GM21515 (cell line): ENCODE measurements at regions not wholly inside any gene's neighbourhood (a gene's known extent, or its start where the extent isn't known, plus 50 kb on each side); places are given as distances from the start of the nearest gene placed in this dataset.
"Not testable (repeated sequence)": the region's sequence is repeated elsewhere in the genome, so short reads cannot be mapped to it uniquely, and the experiment has no call there.

ENCODE experiments used
- ATAC-seq: cut with Tn5 transposase; IDR thresholded peaks from one replicate; pipeline ENCODE4 v1.9.1; 2021; ENCODE audit not compliant: unreplicated experiment

DNA sequence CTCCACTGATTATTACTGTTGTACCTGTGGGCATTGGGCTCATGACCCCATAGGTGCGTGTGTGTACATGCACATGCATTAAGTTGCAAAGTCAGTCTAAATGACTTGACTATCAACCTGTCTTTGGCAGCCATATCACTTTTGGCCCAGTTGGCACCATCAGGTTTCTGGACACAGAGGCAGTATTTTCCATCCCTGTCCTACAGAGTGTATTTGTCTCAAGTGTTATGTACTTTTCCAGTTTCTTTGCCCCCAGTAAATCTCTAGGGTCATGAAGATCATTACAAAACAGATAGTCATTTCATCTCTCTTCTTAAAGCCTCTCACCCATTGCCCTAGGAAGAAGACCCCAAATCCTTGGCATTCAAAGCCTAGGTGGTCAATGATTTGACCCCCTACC is 121.4 kb downstream of the C9orf152 start:
- no peak for ATAC-seq

DNA sequence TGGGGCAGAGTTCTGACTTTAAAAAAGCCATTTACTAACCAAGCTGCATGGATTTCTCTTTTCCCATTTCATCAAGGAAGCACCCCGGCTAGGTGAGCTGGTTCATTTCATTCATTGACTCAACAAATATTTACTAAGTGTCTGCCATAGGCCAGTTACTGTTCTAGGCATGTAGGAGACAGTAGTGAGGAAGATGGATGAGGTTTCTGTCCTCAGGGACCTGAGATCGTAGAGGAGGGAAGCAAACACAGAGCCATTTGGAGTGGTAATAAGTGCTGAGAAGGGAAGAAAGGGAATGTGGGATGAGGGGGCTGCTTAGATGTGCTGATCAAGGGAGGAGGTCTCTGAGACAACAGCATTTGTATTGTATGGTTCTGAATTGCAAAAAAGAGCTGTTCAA is 120.4 kb downstream of the C9orf152 start:
- no peak for ATAC-seq

DNA sequence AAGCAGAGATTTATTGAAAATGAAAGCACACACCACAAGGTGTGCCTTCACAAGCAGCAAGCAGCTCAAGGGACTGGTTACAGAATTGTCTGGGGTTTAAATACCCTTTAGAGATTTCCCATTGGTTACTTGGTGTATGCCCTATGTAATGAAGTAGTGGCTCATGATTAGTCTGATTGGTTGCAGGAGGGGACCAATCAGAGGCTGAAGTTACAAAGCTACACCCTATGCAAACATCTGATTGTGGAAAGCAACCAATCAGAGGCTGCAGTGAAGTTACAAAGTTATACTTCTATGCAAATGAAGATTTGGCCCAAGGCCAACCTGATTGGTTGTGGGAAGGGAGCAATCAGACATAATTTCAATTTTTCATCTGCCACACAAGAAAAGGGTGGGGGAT is 119.9 kb downstream of the C9orf152 start:
- no peak for ATAC-seq

DNA sequence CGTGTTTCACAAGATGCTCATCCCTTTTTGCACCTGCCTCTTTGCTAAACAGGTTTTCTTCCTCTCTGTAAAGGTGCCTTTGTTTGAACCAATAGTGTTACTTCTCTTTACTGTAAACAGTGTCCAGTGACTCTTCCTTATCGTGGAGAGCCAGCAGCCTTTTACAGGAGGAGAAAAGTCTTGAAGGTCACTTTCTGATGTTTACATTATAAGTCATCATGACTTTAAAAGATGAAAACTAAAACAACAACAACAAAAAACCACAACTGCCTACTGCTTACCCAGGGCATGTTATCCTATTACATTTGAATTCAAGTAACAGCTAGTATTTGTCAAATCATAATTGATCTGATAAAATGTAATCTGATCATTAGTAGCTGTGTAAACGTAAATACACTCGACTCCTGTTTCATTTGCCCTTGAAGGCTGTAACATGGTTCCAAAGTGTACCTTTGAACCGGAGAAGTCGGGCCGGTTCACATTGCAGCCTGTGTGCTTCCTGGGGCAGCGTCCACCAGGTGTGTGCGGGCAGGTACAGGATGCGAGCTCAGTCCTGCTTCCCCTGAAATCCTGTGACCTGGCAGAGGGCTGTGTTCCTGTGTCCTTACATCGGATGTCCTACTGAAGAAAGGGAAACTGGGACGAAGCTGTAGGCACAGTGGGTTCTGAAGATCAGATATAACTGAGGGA is 118.1 kb downstream of the C9orf152 start:
- no peak for ATAC-seq

DNA sequence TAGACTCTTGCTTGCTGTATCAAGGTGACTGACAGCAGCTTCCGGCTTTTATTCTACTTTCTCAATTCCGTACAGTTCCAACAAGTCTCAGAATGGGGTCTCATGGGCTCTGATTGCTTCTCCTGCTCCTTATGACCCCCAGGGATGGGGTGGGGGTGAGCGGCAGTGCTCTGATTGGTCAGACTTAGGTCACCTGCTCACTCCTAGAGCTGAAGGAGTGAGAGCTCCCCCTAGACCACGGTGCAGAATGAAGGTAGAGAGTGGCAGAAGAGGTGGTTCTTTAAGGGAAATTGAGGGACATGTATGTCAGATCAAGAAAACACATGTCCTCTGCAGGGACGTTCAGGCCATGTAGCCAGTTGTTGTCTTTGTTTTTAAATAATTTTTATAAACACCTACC is 115.2 kb downstream of the C9orf152 start:
- ATAC-seq = no peak

DNA sequence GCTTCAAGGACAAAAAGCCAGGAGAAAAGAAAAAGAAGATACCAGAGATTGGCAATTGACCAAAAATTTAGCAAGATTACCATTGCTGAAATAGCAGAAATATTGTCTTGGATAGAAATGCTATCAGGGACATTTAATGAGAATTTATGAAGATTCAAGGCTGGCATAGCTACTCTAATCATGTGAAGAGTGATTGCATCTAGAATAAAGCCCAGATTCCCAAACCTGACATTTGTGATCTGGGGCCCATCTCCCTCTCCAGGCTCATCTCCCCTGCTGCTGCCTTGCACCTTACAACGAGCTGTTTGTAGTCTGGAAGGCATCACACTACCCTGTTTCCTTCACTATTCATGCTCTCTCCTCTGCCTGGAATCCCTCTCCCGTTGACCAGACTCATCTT is 114.5 kb downstream of the C9orf152 start:
- no peak for ATAC-seq

DNA sequence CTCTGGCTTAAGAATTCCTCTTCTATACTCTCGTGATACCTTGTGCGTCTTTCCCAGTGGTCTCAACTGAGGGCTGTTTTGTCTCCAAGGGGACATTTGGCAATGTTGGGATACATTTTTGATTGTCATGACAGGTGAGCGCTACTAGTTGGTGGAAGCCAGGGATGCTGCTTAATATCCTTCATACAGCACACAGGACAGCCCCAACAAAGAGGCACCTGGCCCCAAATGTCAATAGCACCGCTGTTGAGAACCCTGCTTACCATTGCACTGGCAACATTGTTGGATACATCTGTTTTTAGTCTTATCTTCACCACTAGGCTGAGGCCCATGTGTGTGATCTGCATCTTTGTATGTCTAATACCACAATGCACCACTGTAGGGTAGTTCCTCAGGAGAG is 114.1 kb downstream of the C9orf152 start:
- ATAC-seq = no peak

DNA sequence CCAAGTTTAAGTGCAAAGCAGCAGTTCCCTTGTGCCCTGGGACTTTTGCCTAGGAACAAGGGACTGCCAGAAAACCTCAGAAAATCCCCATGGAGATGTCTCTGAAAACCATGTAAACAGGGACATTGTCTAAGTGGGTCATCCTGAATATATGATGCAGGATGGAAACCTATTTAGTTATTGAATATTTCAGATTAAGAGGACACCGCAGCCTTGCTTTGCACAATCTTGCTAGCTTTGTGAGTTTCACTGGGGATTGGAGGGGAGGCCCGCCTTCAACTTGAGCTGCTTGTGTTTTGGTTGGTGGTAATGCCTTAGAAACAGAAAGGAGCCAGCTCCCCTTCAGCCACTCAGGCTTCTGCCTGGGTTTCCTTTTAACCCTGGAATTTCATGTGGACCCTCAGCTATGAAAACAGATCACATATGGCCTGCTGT is 112.8 kb downstream of the C9orf152 start:
- ATAC-seq = no peak

DNA sequence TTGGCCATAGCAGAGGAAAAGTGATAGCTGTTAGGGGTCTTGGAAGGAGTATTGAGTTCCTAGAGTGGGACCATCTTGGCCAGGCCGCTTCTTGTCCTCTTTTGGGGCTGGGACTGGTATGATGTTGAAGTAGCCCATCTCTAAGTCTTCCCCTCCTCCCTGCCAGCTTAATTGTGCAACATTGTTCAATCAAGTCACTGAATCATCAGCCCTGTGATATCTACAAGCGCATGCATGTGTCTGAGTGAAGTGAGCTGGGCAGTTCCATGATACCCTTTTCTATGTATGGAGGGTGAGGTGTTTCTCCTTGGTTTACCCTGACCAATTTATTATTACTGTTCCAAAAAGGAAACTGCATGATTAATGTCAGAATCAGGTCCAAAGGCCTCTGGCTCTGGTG is 112.2 kb downstream of the C9orf152 start:
- no peak for ATAC-seq

DNA sequence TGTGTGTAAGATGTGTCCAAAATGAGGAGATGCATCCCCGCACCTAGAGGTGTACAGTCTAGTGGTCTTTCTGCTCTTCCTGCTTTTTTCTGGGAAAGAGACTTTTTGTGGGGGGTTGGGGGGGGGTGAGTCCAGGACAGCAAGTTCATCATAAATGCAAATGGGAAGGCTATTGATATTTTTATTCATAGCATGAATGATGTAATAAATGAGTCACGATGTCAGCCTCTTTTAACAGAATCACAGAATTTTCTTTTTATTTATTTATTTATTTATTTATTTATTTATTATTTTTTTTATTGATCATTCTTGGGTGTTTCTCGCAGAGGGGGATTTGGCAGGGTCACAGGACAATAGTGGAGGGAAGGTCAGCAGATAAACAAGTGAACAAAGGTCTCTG is 111.3 kb downstream of the C9orf152 start:
- ATAC-seq = not testable (repeated sequence)

DNA sequence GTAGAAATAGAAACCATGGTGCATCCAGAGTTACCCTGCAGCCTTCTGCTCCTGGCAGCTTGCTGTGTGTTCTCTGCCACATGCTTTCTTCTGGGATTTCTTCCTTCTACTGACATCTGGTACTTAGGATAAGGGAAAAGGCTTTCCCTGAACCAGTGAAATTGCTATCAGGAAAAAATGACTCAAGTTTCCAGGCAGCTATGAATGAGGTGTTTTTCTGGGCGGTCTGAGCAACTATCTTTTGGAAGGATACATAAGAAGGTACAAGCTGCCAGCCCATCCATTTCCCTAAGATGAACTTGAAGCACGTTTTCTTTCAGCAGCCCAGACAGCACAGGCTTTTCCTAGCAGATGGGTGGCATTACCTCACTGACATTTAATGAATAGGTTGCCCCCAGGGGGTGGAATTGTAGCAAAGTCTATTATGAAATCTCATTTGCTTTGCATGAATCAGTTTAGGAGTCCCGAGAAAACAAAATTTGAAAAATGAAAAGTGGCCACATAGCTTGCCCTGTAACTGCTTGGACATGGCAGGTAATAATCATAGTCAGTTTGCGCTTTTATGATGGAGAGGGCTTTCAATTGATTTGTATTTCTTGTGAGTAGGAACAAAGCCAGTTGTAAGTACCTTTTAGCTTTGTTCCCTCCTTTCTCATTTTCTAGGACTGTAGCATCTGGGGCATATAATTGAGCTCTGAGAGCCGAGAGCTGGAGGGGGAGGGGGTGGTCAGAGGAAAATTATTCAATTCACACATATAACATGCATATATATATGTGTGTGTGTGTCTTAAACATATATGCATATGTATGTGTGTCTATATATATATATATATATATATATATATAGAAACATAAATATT is 108.5 kb downstream of the C9orf152 start:
- ATAC-seq = no peak

DNA sequence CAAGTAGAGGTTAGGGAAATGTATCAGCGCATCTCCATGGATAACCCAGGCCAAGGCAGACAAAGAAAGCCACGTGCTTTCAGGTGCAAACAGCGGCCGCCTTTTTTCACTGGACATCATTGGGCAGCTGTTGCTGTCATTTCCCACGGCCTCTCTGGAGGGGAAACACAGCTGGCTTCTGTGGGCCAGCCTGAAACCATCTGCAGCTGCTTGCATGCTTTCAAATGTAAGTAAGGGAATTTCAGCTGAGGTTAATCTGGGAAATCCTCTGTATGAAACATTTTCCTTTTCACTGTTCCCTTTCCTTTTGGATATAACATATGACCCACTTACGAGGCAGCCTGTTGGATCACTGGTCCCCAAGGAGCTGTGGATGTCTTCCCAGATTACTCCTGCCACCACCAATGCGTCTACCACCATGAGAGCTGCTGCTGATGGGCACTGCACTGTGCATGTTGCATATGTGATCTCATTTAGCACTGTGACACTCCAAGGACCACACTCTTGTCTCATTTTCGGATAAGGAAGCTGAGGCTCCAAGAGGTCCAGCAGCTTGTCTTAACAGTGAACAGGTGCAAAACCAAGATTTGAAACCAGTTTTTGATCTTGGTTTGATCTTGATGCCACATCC is 106.3 kb downstream of the C9orf152 start:
- ATAC-seq = peak; percentile 79

DNA sequence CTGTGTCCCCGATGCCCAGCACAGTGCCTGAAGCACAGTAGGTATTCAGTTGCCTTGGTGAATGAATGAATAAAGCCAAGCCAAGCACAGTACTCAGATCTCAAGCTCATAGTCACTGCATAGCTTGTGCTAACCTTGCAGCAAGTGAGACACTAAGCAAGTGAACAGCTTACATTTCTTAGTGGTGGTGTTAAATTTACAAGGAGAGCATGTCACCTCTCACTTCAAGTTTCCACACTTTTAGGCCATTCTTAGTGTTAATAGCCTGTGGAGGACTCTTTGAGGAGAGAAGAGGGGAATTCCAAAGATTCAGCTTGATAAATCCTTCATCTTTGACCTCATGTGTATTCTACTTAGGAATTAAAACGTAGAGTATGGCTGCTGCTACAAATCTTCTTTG is 104.7 kb downstream of the C9orf152 start:
- no peak for ATAC-seq

DNA sequence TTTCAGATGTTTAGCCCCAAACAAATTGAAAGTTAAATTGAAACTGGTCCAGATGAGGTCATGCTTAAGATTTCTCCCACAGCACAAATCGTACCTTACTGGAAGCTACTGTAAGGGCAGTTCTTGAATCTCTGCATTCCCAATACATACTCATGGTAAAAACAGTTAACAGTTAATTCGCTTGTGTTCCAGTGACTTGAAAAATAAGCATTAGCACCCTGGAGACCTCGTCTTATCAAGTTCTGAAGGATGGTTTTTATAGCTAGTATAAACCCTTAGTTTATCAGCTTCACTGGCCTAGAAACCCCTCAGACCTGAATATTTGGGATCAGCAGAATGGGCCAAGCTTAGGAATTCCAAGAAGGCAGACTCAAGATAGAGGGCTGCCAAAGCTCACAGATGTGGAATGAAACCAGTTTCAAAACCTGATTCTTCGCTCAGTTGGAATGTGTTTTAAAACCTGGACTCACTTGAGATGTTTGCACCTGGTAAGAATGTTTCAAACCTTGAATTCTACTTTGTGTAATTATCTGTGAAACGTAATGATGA is 103.6 kb downstream of the C9orf152 start:
- ATAC-seq = no peak

DNA sequence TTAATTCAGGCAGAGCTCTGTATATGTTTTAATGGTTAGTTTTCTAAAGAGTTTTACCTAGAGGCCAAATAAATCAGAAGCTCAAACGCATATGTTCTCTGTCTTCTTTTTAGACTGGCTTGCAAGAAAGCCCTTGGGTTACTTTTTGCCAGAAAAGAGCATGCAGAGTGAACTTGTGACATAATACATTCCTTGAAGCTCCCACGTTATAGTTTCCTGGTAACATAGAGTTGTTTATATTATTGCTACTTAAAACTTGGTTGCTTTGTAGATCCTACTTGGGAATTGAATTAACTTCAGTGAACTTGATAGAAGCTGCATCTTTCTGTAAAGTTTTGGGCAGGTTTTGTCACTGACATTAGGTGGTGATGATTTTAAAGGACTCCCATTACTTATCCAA is 102.9 kb downstream of the C9orf152 start:
- no peak for ATAC-seq

DNA sequence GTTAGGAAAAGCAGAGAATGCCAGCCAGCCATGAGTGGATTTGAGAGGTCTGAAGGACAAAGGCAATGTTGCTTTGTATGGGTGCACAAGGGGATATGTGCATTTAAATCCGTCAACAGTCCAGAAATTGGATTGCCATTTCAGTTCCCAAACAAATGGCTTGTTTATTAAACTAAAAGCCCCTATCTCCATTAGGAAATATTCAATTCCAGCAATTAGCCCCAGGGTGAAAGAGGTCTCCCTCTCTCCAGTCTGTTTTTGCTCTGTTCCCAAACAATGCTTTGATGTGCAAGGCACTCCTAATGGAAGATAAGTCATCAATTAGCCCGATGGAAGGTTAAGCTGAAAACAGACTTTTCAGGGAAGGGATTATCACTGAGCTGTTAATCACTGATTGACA is 101.3 kb downstream of the C9orf152 start:
- no peak for ATAC-seq

DNA sequence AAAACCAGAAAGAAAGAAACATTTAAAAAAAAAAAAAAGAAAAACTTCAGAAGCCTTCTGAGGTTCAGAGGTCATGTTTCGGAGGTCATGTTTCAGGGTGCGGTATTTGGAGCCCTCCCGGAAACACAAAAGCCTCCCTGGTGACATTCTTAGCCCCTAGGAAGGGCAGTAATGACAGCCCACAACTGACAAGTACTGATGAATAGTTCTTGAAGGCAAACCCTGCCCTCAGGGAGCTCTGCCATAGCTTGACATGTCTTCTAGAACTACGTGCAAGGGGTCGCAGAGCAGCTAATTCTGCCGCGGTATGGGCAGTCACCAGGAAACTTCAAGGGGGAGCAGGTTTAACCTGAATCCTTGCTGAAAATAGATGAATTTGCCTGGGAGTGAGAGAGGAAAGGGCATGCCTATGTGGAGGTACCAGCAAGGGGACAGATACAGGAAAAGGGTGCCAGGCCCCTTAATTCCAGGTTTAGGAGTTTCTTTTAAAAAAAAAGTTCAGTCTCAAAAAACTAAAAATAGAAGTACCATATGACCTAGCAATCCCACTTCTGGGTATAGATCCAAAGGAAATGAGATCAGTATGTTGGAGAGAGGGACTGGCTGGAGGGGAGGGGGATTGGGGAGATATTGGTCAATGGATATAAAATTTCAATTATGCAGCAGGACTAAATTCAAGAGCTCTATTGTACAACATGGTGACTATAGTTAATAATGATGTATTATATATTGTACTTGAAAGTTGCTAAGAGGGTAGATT is 98.4 kb downstream of the C9orf152 start:
- ATAC-seq = peak; percentile 32

DNA sequence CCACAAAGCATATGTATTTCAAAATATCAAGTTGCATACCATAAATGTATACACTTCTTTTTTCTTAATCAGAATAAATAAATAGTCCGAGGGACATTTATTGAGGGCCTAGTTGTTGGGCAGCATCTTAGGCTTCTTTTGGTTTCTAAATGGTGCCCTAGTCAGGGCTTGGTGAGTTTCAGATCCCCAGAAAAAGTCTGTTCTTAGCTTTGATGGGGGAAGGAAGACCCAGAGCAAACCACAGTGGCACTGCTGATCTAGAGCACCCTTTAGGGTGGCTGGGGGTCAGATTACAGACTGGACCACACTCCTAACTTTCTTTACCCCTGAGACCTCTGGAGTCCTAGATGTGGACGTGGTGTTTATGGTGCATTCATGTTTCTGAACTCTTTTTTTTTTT is 97.8 kb downstream of the C9orf152 start:
- ATAC-seq = peak; percentile 65

DNA sequence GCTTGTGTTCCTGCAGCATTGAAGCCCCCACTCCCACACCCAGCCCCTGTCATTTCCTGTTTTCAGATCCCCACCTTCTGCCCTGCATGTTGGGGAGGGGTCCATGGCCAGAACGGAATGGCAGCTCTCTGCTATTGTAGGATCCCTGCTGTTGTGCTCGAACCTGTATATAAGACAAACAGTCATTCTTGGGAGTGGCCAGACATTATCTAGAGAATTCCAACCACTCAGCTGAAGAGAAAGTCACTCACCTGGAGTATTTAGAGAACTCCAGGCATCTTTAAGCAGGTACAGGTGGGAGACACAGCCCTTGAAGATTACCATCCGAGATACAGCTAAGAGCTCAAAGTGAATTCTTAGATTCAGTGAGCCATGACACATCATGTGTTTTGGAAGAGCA is 96.1 kb downstream of the C9orf152 start:
- no peak for ATAC-seq

DNA sequence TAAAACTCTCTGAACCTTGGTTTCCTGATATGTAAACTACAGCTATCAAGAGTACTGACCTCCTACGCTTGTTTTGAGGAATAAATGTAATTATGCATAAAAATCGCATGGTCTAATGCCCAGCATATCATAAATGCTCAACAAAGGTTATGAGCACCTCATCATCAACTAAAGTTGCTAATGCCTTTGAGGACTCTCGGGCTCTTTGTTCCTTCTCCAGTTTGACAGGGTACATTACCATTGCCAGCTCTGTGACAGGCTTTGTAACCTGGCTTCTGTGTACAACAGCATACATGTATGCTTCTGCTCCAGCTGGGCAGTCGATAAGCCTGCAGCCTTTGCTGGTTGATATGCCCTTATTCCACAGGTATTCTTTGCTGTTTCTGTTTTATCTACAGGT is 95.2 kb downstream of the C9orf152 start:
- ATAC-seq = no peak
